HEK293 (cell line): ENCODE measurements at regions not wholly inside any gene's neighbourhood (a gene's known extent, or its start where the extent isn't known, plus 50 kb on each side); places are given as distances from the start of the nearest gene placed in this dataset.

Source experiments
- CTCF ChIA-PET: fragments of 350-600 bp; formaldehyde crosslinking; extraction: SDS; loops from one replicate; lab custom pipeline; 2021; ENCODE audit warnings: antibody characterized with exemption; lab: Yijun Ruan, JAX
- POLR2A ChIA-PET: fragments of 300-600 bp; formaldehyde crosslinking; extraction: SDS; loops from one replicate; lab custom pipeline; 2020; ENCODE audit warnings: antibody characterized with exemption, inconsistent platforms; lab: Yijun Ruan, JAX
- H3K27ac ChIP-seq: fragments of 200-500 bp; sonication (Bioruptor generic); 2 replicates; pipeline ENCODE4 v1.5.1; 2014; ENCODE audit warnings: low read depth, low read length, control low read depth, inconsistent platforms; ENCODE audit errors: extremely low read depth
- H3K36me3 ChIP-seq, 2 experiments: fragments of 200-500 bp in 1 of 2; sonication (Bioruptor generic) in 1 of 2; 1 replicate in 1 of 2; 2 replicates in 1 of 2; pipeline ENCODE4 v1.5.1; 2014 to 2017; ENCODE audit warnings: inconsistent platforms in 2 of 2, low read length in 2 of 2; ENCODE audit not compliant: control insufficient read depth in 2 of 2, insufficient read depth in 1 of 2
- H3K4me1 ChIP-seq: fragments of 200-500 bp; sonication (Bioruptor generic); 2 replicates; pipeline ENCODE4 v1.5.1; 2014; ENCODE audit warnings: mild to moderate bottlenecking, low read length, inconsistent platforms; ENCODE audit not compliant: control insufficient read depth, insufficient read depth
- H3K4me3 ChIP-seq: 2 replicates; pipeline ENCODE4 v1.5.1; 2011; ENCODE audit warnings: low read depth, mild to moderate bottlenecking, control low read depth, low read length, moderate library complexity
- H3K9me3 ChIP-seq: fragments of 200-500 bp; sonication (Bioruptor generic); 2 replicates; pipeline ENCODE4 v1.5.1; 2014; ENCODE audit warnings: low read depth, low read length, inconsistent platforms; ENCODE audit not compliant: control insufficient read depth, insufficient read depth
- EGR2 ChIP-seq: fragments of 450-650 bp; formaldehyde crosslinking; IDR thresholded peaks from 2 replicates; pipeline ENCODE4 v1.5.1; 2016; ENCODE audit warnings: low read depth, missing biosample characterization, missing genetic modification characterization
- HOXA7 ChIP-seq: sonication (generic); formaldehyde crosslinking; IDR thresholded peaks from 2 replicates; pipeline ENCODE4 v1.8.1; 2022; ENCODE audit warnings: missing genetic modification reagents, borderline replicate concordance
- HOXC10 ChIP-seq: sonication (generic); formaldehyde crosslinking; IDR thresholded peaks from 2 replicates; pipeline ENCODE4 v1.8.1; 2023; ENCODE audit warnings: mild to moderate bottlenecking, missing genetic modification reagents
- KLF8 ChIP-seq: fragments of 450-650 bp; formaldehyde crosslinking; IDR thresholded peaks from 2 replicates; pipeline ENCODE4 v1.5.1; 2016; ENCODE audit warnings: missing biosample characterization, missing genetic modification characterization
- ZBTB8A ChIP-seq: fragments of 450-650 bp; formaldehyde crosslinking; IDR thresholded peaks from 2 replicates; pipeline ENCODE4 v1.5.1; 2016; ENCODE audit warnings: missing biosample characterization, missing genetic modification characterization
- ZFHX2 ChIP-seq: fragments of 450-650 bp; formaldehyde crosslinking; conservative IDR thresholded peaks from 2 replicates; pipeline ENCODE4 v1.5.1; 2016; ENCODE audit warnings: missing biosample characterization, missing genetic modification characterization
- ZFP3 ChIP-seq: fragments of 450-650 bp; formaldehyde crosslinking; IDR thresholded peaks from 2 replicates; pipeline ENCODE4 v1.5.1; 2016; ENCODE audit warnings: low read depth, missing biosample characterization, missing genetic modification characterization
- ZNF121 ChIP-seq: fragments of 450-650 bp; formaldehyde crosslinking; IDR thresholded peaks from 2 replicates; pipeline ENCODE4 v1.5.1; 2016; ENCODE audit warnings: missing biosample characterization, missing genetic modification characterization
- ZNF174 ChIP-seq: fragments of 450-650 bp; formaldehyde crosslinking; IDR thresholded peaks from 2 replicates; pipeline ENCODE4 v1.5.0; 2017; ENCODE audit warnings: missing biosample characterization, mild to moderate bottlenecking, missing genetic modification characterization
- ZNF433 ChIP-seq: fragments of 450-650 bp; formaldehyde crosslinking; IDR thresholded peaks from 2 replicates; pipeline ENCODE4 v1.5.1; 2016; ENCODE audit warnings: missing biosample characterization, missing genetic modification characterization, low read depth
- ZNF555 ChIP-seq: fragments of 450-650 bp; formaldehyde crosslinking; conservative IDR thresholded peaks from 2 replicates; pipeline ENCODE4 v1.5.1; 2017; ENCODE audit warnings: missing biosample characterization, mild to moderate bottlenecking, missing genetic modification characterization, inconsistent platforms
- ZNF560 ChIP-seq: fragments of 450-650 bp; formaldehyde crosslinking; IDR thresholded peaks from 2 replicates; pipeline ENCODE4 v1.5.1; 2017; ENCODE audit warnings: missing biosample characterization, missing genetic modification characterization, borderline replicate concordance
- ZNF626 ChIP-seq: fragments of 450-650 bp; sonication (Bioruptor Pico); formaldehyde crosslinking; IDR thresholded peaks from 2 replicates; pipeline ENCODE4 v1.5.1; 2018; ENCODE audit warnings: missing biosample characterization, missing genetic modification characterization, inconsistent platforms
- ZNF837 ChIP-seq: fragments of 450-650 bp; formaldehyde crosslinking; IDR thresholded peaks from 2 replicates; pipeline ENCODE4 v1.5.1; 2016; ENCODE audit warnings: missing biosample characterization, missing genetic modification characterization
- TF ChIP-seq, protein P1 (sequence below): fragments of 450-650 bp; formaldehyde crosslinking; IDR thresholded peaks from 2 replicates; pipeline ENCODE4 v1.5.1; 2017; ENCODE audit warnings: missing biosample characterization, missing genetic modification characterization
- TF ChIP-seq, protein P2 (sequence below): fragments of 450-650 bp; formaldehyde crosslinking; IDR thresholded peaks from 2 replicates; pipeline ENCODE4 v1.5.1; 2016; ENCODE audit warnings: missing biosample characterization, missing genetic modification characterization
- TF ChIP-seq, protein P3 (sequence below): fragments of 450-650 bp; formaldehyde crosslinking; IDR thresholded peaks from 2 replicates; pipeline ENCODE4 v1.5.1; 2016; ENCODE audit warnings: missing biosample characterization, missing genetic modification characterization

DNA sequence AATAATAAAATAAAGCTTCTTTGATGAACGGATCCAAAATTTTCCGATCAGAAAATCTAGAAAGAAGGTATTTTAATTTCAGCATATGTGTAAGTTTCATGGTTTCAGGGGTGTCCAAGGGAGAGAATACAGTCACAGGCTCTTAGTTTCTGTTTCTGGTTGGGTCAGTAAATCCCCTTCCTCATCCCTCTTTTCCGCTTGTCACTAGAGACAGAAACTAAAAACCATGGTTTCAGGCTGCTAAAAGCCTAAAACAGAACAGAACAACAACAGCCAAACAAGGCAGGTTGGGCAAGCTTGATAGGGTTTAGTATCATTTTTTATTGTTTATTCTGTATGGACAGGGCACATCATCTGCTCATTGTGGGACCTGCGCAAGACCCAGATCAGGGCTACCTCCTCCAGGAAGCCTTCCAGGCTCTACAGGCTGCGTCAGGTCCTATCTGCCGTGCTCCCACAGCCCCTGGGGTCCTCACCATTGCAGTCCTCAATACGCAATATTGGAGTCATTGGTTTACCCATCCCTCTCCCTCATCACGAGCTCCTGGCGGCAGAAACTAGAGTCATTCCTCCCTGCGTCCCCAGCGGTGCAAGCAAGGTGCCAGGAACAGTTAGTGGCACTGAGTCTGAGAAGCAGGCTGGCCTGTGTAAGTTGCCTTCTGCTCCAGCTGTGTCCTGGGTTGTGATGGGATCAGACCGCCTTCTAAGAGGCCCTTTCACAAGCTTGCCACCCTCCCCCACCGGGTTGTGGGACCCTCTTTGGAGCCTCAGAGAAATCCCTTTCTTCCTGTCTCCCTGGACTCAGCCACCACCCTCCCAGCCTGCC is 70.2 kb upstream of the CUX1 start:
- no peak for TF ChIP-seq ZBTB8A
- TF ChIP-seq ZNF837 (tag by site-specific recombination), result no peak
- TF ChIP-seq ZNF121 (tag by site-specific recombination), result no peak
- TF ChIP-seq ZNF560 (tag by site-specific recombination), result no peak
- TF ChIP-seq, protein P1, sequence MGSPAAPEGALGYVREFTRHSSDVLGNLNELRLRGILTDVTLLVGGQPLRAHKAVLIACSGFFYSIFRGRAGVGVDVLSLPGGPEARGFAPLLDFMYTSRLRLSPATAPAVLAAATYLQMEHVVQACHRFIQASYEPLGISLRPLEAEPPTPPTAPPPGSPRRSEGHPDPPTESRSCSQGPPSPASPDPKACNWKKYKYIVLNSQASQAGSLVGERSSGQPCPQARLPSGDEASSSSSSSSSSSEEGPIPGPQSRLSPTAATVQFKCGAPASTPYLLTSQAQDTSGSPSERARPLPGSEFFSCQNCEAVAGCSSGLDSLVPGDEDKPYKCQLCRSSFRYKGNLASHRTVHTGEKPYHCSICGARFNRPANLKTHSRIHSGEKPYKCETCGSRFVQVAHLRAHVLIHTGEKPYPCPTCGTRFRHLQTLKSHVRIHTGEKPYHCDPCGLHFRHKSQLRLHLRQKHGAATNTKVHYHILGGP (tag by site-specific recombination), result no peak
- TF ChIP-seq, protein P2, sequence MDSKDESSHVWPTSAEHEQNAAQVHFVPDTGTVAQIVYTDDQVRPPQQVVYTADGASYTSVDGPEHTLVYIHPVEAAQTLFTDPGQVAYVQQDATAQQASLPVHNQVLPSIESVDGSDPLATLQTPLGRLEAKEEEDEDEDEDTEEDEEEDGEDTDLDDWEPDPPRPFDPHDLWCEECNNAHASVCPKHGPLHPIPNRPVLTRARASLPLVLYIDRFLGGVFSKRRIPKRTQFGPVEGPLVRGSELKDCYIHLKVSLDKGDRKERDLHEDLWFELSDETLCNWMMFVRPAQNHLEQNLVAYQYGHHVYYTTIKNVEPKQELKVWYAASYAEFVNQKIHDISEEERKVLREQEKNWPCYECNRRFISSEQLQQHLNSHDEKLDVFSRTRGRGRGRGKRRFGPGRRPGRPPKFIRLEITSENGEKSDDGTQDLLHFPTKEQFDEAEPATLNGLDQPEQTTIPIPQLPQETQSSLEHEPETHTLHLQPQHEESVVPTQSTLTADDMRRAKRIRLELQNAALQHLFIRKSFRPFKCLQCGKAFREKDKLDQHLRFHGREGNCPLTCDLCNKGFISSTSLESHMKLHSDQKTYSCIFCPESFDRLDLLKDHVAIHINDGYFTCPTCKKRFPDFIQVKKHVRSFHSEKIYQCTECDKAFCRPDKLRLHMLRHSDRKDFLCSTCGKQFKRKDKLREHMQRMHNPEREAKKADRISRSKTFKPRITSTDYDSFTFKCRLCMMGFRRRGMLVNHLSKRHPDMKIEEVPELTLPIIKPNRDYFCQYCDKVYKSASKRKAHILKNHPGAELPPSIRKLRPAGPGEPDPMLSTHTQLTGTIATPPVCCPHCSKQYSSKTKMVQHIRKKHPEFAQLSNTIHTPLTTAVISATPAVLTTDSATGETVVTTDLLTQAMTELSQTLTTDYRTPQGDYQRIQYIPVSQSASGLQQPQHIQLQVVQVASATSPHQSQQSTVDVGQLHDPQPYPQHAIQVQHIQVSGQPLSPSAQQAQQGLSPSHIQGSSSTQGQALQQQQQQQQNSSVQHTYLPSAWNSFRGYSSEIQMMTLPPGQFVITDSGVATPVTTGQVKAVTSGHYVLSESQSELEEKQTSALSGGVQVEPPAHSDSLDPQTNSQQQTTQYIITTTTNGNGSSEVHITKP (tag by site-specific recombination), result no peak
- no peak for TF ChIP-seq ZNF174
- no peak for TF ChIP-seq ZNF433 (tag by site-specific recombination)
- TF ChIP-seq ZNF626 (tag by site-specific recombination), result no peak
- no peak for TF ChIP-seq HOXC10 (CRISPR knock-in tag)
- TF ChIP-seq ZFP3 (tag by site-specific recombination), result no peak
- TF ChIP-seq HOXA7 (CRISPR knock-in tag), result no peak
- TF ChIP-seq, protein P3, sequence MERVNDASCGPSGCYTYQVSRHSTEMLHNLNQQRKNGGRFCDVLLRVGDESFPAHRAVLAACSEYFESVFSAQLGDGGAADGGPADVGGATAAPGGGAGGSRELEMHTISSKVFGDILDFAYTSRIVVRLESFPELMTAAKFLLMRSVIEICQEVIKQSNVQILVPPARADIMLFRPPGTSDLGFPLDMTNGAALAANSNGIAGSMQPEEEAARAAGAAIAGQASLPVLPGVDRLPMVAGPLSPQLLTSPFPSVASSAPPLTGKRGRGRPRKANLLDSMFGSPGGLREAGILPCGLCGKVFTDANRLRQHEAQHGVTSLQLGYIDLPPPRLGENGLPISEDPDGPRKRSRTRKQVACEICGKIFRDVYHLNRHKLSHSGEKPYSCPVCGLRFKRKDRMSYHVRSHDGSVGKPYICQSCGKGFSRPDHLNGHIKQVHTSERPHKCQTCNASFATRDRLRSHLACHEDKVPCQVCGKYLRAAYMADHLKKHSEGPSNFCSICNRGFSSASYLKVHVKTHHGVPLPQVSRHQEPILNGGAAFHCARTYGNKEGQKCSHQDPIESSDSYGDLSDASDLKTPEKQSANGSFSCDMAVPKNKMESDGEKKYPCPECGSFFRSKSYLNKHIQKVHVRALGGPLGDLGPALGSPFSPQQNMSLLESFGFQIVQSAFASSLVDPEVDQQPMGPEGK (tag by site-specific recombination), result no peak
- no peaks in the 10 kb centered on the region for H3K4me1 ChIP-seq
- H3K27ac ChIP-seq, result no peak overlapping the region
- no peaks in the 10 kb centered on the region for H3K36me3 ChIP-seq
- CTCF ChIA-PET, result interaction anchor here (0.9 kb wide), 1 partner anchor 55 kb away, joined by 4 read pairs; no protein-coding TSS in a partner anchor
- H3K4me3 ChIP-seq, result no peak overlapping the region
- POLR2A ChIA-PET, result interaction anchor here (0.6 kb wide), 1 partner anchor 49 kb away, joined by 7 read pairs; no protein-coding TSS in a partner anchor
- no peaks in the 10 kb centered on the region for H3K9me3 ChIP-seq

DNA sequence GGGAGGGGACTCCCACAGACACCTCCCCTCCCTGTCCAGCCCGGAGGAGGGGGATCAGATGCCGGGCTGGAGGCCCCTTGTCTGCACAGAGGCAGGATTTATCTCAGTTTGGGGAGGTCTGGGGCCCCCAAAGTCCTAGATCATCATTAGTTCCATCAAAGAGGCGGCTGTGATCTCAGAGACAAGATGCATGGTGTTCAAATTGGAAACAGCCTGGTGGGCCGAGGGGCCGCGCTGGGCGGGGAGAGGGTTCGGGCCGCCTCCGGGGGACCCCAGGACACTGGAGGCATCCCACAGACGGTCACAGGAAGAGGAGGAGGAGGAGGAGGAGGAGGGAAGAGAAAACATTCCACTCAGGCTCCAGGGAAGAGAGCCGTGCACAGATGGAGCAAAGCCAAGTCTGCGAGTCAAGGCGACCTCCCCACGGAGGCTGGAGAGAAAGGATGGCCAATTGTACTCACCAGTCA is 69.5 kb upstream of the CUX1 start:
- H3K9me3 ChIP-seq, result no peaks in the 10 kb centered on the region
- ChIA-PET CTCF (no interaction called here), POLR2A (no interaction called here)
- no peak overlapping the region for H3K27ac ChIP-seq
- no peak overlapping the region for H3K4me3 ChIP-seq
- H3K36me3 ChIP-seq, result no peaks in the 10 kb centered on the region
- TF ChIP-seq ZFHX2 (tag by site-specific recombination) (peak; percentile 68), EGR2 (tag by site-specific recombination) (peak; percentile 52; the same call in 1 of the 2 replicates), ZNF555 (tag by site-specific recombination) (no peak), KLF8 (no peak)
- no peaks in the 10 kb centered on the region for H3K4me1 ChIP-seq
